Panc1 (cell line): ENCODE measurements at regions not wholly inside any gene's neighbourhood (a gene's known extent, or its start where the extent isn't known, plus 50 kb on each side); places are given as distances from the start of the nearest gene placed in this dataset.

Source experiments
- POLR2AphosphoS5 ChIP-seq: IDR thresholded peaks from 2 replicates; pipeline ENCODE4 v1.6.1; 2012; ENCODE audit warnings: mild to moderate bottlenecking, low read depth, low read length, moderate library complexity
- SIN3A ChIP-seq: IDR thresholded peaks from 2 replicates; pipeline ENCODE4 v1.6.1; 2012; ENCODE audit warnings: low read depth, mild to moderate bottlenecking, low read length, moderate library complexity, borderline replicate concordance; ENCODE audit not compliant: insufficient read depth
- TF ChIP-seq, protein P1 (sequence below): fragments of 450-650 bp; IDR thresholded peaks from 2 replicates; pipeline ENCODE4 v1.5.1; 2017; ENCODE audit warnings: mild to moderate bottlenecking
- TF ChIP-seq, protein P2 (sequence below), 2 experiments: IDR thresholded peaks; 2 replicates each; pipeline ENCODE4 v1.6.1; 2011 to 2012; ENCODE audit warnings: low read depth in 2 of 2, control low read depth in 1 of 2, low read length in 1 of 2, mild to moderate bottlenecking in 1 of 2, moderate library complexity in 1 of 2; ENCODE audit not compliant: insufficient read depth in 1 of 2

DNA sequence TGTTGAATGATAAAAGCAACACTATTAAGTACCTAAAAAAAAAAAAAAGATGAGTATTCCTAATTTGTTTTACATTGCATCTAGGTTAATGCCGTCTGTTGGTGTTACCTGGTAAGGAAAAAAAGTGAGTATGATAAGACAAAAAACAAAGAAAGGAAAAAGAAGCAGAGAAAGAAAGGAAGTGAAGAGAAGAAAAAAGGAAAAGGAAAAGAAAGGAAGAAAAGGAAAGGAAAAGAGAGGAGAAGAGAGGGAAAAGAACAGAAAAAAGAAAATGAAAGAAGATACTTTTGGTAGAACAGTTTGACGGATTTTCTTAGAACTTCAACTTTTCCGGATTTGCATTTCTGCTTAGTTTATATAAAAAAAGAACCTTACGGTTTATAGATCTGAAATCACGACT is 387.9 kb downstream of the METTL4 start:
- TF ChIP-seq, protein P1, sequence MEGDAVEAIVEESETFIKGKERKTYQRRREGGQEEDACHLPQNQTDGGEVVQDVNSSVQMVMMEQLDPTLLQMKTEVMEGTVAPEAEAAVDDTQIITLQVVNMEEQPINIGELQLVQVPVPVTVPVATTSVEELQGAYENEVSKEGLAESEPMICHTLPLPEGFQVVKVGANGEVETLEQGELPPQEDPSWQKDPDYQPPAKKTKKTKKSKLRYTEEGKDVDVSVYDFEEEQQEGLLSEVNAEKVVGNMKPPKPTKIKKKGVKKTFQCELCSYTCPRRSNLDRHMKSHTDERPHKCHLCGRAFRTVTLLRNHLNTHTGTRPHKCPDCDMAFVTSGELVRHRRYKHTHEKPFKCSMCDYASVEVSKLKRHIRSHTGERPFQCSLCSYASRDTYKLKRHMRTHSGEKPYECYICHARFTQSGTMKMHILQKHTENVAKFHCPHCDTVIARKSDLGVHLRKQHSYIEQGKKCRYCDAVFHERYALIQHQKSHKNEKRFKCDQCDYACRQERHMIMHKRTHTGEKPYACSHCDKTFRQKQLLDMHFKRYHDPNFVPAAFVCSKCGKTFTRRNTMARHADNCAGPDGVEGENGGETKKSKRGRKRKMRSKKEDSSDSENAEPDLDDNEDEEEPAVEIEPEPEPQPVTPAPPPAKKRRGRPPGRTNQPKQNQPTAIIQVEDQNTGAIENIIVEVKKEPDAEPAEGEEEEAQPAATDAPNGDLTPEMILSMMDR: no peak
- TF ChIP-seq SIN3A (no peak), POLR2AphosphoS5 (no peak)
- TF ChIP-seq, protein P2, sequence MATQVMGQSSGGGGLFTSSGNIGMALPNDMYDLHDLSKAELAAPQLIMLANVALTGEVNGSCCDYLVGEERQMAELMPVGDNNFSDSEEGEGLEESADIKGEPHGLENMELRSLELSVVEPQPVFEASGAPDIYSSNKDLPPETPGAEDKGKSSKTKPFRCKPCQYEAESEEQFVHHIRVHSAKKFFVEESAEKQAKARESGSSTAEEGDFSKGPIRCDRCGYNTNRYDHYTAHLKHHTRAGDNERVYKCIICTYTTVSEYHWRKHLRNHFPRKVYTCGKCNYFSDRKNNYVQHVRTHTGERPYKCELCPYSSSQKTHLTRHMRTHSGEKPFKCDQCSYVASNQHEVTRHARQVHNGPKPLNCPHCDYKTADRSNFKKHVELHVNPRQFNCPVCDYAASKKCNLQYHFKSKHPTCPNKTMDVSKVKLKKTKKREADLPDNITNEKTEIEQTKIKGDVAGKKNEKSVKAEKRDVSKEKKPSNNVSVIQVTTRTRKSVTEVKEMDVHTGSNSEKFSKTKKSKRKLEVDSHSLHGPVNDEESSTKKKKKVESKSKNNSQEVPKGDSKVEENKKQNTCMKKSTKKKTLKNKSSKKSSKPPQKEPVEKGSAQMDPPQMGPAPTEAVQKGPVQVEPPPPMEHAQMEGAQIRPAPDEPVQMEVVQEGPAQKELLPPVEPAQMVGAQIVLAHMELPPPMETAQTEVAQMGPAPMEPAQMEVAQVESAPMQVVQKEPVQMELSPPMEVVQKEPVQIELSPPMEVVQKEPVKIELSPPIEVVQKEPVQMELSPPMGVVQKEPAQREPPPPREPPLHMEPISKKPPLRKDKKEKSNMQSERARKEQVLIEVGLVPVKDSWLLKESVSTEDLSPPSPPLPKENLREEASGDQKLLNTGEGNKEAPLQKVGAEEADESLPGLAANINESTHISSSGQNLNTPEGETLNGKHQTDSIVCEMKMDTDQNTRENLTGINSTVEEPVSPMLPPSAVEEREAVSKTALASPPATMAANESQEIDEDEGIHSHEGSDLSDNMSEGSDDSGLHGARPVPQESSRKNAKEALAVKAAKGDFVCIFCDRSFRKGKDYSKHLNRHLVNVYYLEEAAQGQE (IDR thresholded peaks at IDR 0.05; ENCODE audit: insufficient read depth in 1 of 2, low read depth in 2 of 2, low read length in 1 of 2): no peak
